HG03442 (cell line): ENCODE measurements at regions not wholly inside any gene's neighbourhood (a gene's known extent, or its start where the extent isn't known, plus 50 kb on each side); places are given as distances from the start of the nearest gene placed in this dataset.
A peak's percentile ranks its signal among the peaks of the same experiment; 100 is the strongest.

Experiments used
- ATAC-seq: cut with Tn5 transposase; IDR thresholded peaks from one replicate; pipeline ENCODE4 v1.9.1; 2021; ENCODE audit warnings: mild to moderate bottlenecking, moderate library complexity; ENCODE audit not compliant: unreplicated experiment

- no peak for ATAC-seq
Observed at GRCh38 chrX:118878977-118879376, 55.4 kb downstream of the ZCCHC12 start.

- ATAC-seq, result no peak
Observed at GRCh38 chrX:118879586-118879985, 56.0 kb downstream of the ZCCHC12 start.

GRCh38 chrX:118883994-118884393 is 60.4 kb downstream of the ZCCHC12 start:
- no peak for ATAC-seq

- no peak for ATAC-seq
Observed at GRCh38 chrX:118884552-118885138, 61.0 kb downstream of the ZCCHC12 start.

- ATAC-seq, result no peak
Observed at GRCh38 chrX:118893923-118894322, 70.3 kb downstream of the ZCCHC12 start.

GRCh38 chrX:118901991-118902390 is 72.4 kb upstream of the LONRF3 start:
- ATAC-seq, result no peak

GRCh38 chrX:118904218-118904617 is 70.2 kb upstream of the LONRF3 start:
- ATAC-seq, result peak; percentile 78

GRCh38 chrX:118904664-118905063 is 69.8 kb upstream of the LONRF3 start:
- no peak for ATAC-seq
